ENCODE measurements at regions not wholly inside any gene's neighbourhood (a gene's known extent, or its start where the extent isn't known, plus 50 kb on each side); places are given as distances from the start of the nearest gene placed in this dataset.

GRCh38 chr13:23488442-23488841, 54.9 kb upstream of the SACS start:
- Histone ChIP-seq H3K9me3 (ENCODE audit: low read length) (no peaks in the 10 kb centered on the region), H3K27ac (ENCODE audit: low read depth, low read length) (no peak overlapping the region), H3K36me3 (ENCODE audit: insufficient read depth, low read length) (no peaks in the 10 kb centered on the region), H3K4me1 (ENCODE audit: insufficient read depth, low read length) (no peaks in the 10 kb centered on the region), H3K4me3 (ENCODE audit: low read length) (no peak overlapping the region), H3K27me3 (ENCODE audit: insufficient read depth, low read length, poor library complexity, severe bottlenecking) (no peaks in the 10 kb centered on the region)
- DNase-seq, result peak in 1 of 5 donors; percentile 6
- H3K27me3 Mint-ChIP-seq, result peaks cover 9 to 27% of the 10 kb centered on the region in 2 donors
- ChIA-PET CTCF (interaction anchor here (1.3 kb wide), 1 partner anchor 401 kb away, joined by 3 read pairs; the partner anchor contains the start of gene MIPEP), POLR2A (no interaction called here)
- H3K27ac Mint-ChIP-seq, result peak overlapping the region in 1 of 8 donors; percentile 72
- H3K9me3 Mint-ChIP-seq, result peaks cover 0 to 2% (median 0%) of the 10 kb centered on the region in 5 donors
- H3K36me3 Mint-ChIP-seq, result no peaks in the 10 kb centered on the region
- H3K4me1 Mint-ChIP-seq, result peaks cover 8 to 12% (median 12%) of the 10 kb centered on the region in 3 donors
- peak overlapping the region in 2 of 7 donors; percentile 9 to 70 for H3K4me3 Mint-ChIP-seq

- CTCF ChIA-PET, result no interaction called here
- no peaks in the 10 kb centered on the region for H3K27me3 ChIP-seq (ENCODE audit: insufficient read depth, low read length, poor library complexity, severe bottlenecking)
- H3K4me1 Mint-ChIP-seq, result no peaks in the 10 kb centered on the region
- no peak overlapping the region for H3K27ac Mint-ChIP-seq
- POLR2A ChIA-PET, result no interaction called here
- H3K4me1 ChIP-seq (ENCODE audit: insufficient read depth, low read length), result no peaks in the 10 kb centered on the region
- H3K27ac ChIP-seq (ENCODE audit: low read depth, low read length), result no peak overlapping the region
- DNase-seq, result no peak
- peaks cover 0 to 3% (median 0%) of the 10 kb centered on the region in 5 donors for H3K9me3 Mint-ChIP-seq
- H3K9me3 ChIP-seq (ENCODE audit: low read length), result no peaks in the 10 kb centered on the region
- peaks cover 20 to 40% of the 10 kb centered on the region in 2 donors for H3K27me3 Mint-ChIP-seq
- no peak overlapping the region for H3K4me3 Mint-ChIP-seq
- H3K4me3 ChIP-seq (ENCODE audit: low read length), result no peak overlapping the region
- H3K36me3 ChIP-seq (ENCODE audit: insufficient read depth, low read length), result no peaks in the 10 kb centered on the region
- H3K36me3 Mint-ChIP-seq, result no peaks in the 10 kb centered on the region
Observed at GRCh38 chr13:23496255-23496654, 62.8 kb upstream of the SACS start.

GRCh38 chr13:23497191-23497590, 63.7 kb upstream of the SACS start:
- DNase-seq, result no peak
- H3K36me3 ChIP-seq (ENCODE audit: insufficient read depth, low read length), result no peaks in the 10 kb centered on the region
- H3K4me3 ChIP-seq (ENCODE audit: low read length), result no peak overlapping the region
- peaks cover 20 to 40% of the 10 kb centered on the region in 2 donors for H3K27me3 Mint-ChIP-seq
- H3K4me1 ChIP-seq (ENCODE audit: insufficient read depth, low read length), result no peaks in the 10 kb centered on the region
- no peak overlapping the region for H3K27ac ChIP-seq (ENCODE audit: low read depth, low read length)
- no peak overlapping the region for H3K4me3 Mint-ChIP-seq
- H3K9me3 ChIP-seq (ENCODE audit: low read length), result no peaks in the 10 kb centered on the region
- H3K9me3 Mint-ChIP-seq, result peaks cover 0 to 3% (median 0%) of the 10 kb centered on the region in 5 donors
- no peaks in the 10 kb centered on the region for H3K36me3 Mint-ChIP-seq
- CTCF ChIA-PET, result no interaction called here
- H3K4me1 Mint-ChIP-seq, result no peaks in the 10 kb centered on the region
- POLR2A ChIA-PET, result no interaction called here
- no peaks in the 10 kb centered on the region for H3K27me3 ChIP-seq (ENCODE audit: insufficient read depth, low read length, poor library complexity, severe bottlenecking)
- H3K27ac Mint-ChIP-seq, result no peak overlapping the region

- Histone ChIP-seq H3K4me3 (ENCODE audit: low read length) (no peak overlapping the region), H3K36me3 (ENCODE audit: insufficient read depth, low read length) (no peaks in the 10 kb centered on the region), H3K27me3 (ENCODE audit: insufficient read depth, low read length, poor library complexity, severe bottlenecking) (no peaks in the 10 kb centered on the region), H3K9me3 (ENCODE audit: low read length) (no peaks in the 10 kb centered on the region), H3K4me1 (ENCODE audit: insufficient read depth, low read length) (no peaks in the 10 kb centered on the region), H3K27ac (ENCODE audit: low read depth, low read length) (no peak overlapping the region)
- ChIA-PET CTCF (no interaction called here), POLR2A (no interaction called here)
- peaks cover 0 to 2% (median 0%) of the 10 kb centered on the region in 5 donors for H3K9me3 Mint-ChIP-seq
- no peaks in the 10 kb centered on the region for H3K4me1 Mint-ChIP-seq
- H3K36me3 Mint-ChIP-seq, result no peaks in the 10 kb centered on the region
- no peak overlapping the region for H3K27ac Mint-ChIP-seq
- H3K27me3 Mint-ChIP-seq, result peaks cover 9 to 24% of the 10 kb centered on the region in 2 donors
- DNase-seq, result no peak
- no peak overlapping the region for H3K4me3 Mint-ChIP-seq
Observed at GRCh38 chr13:23500849-23501248, 67.3 kb upstream of the SACS start.

GRCh38 chr13:23504180-23504579, 66.0 kb upstream of the TNFRSF19 start:
- Histone ChIP-seq H3K27ac (ENCODE audit: low read depth, low read length) (no peak overlapping the region), H3K36me3 (ENCODE audit: insufficient read depth, low read length) (no peaks in the 10 kb centered on the region), H3K9me3 (ENCODE audit: low read length) (no peaks in the 10 kb centered on the region), H3K27me3 (ENCODE audit: insufficient read depth, low read length, poor library complexity, severe bottlenecking) (no peaks in the 10 kb centered on the region), H3K4me1 (ENCODE audit: insufficient read depth, low read length) (no peaks in the 10 kb centered on the region), H3K4me3 (ENCODE audit: low read length) (no peak overlapping the region)
- Mint-ChIP-seq H3K4me3 (no peak overlapping the region), H3K4me1 (no peaks in the 10 kb centered on the region), H3K27me3 (peaks cover 2 to 15% of the 10 kb centered on the region in 2 donors), H3K36me3 (no peaks in the 10 kb centered on the region), H3K9me3 (no peaks in the 10 kb centered on the region), H3K27ac (no peak overlapping the region)
- CTCF ChIA-PET, result interaction anchor here (1.0 kb wide), 1 partner anchor 24 kb away, joined by 3 read pairs; no protein-coding TSS in a partner anchor
- POLR2A ChIA-PET, result no interaction called here
- DNase-seq, result no peak

GRCh38 chr13:23505007-23505406, 65.2 kb upstream of the TNFRSF19 start:
- no peaks in the 10 kb centered on the region for H3K9me3 Mint-ChIP-seq
- H3K4me1 Mint-ChIP-seq, result no peaks in the 10 kb centered on the region
- POLR2A ChIA-PET, result no interaction called here

GRCh38 chr13:23506071-23506806, 64.0 kb upstream of the TNFRSF19 start:
- H3K4me3 Mint-ChIP-seq, result no peak overlapping the region
- ChIA-PET POLR2A (no interaction called here), CTCF (no interaction called here)
- H3K4me3 ChIP-seq (ENCODE audit: low read length), result no peak overlapping the region
- H3K36me3 ChIP-seq (ENCODE audit: insufficient read depth, low read length), result no peaks in the 10 kb centered on the region
- H3K4me1 ChIP-seq (ENCODE audit: insufficient read depth, low read length), result no peaks in the 10 kb centered on the region
- H3K9me3 Mint-ChIP-seq, result no peaks in the 10 kb centered on the region
- H3K27me3 ChIP-seq (ENCODE audit: insufficient read depth, low read length, poor library complexity, severe bottlenecking), result no peaks in the 10 kb centered on the region
- no peaks in the 10 kb centered on the region for H3K4me1 Mint-ChIP-seq
- DNase-seq, result no peak
- H3K27ac Mint-ChIP-seq, result no peak overlapping the region
- H3K9me3 ChIP-seq (ENCODE audit: low read length), result no peaks in the 10 kb centered on the region
- H3K27ac ChIP-seq (ENCODE audit: low read depth, low read length), result no peak overlapping the region
- no peaks in the 10 kb centered on the region for H3K36me3 Mint-ChIP-seq
- H3K27me3 Mint-ChIP-seq, result peaks cover 0 to 29% of the 10 kb centered on the region in 2 donors

More at GRCh38 chr13:23505007-23505406, 65.2 kb upstream of the TNFRSF19 start:
- Histone ChIP-seq H3K27me3 (ENCODE audit: insufficient read depth, low read length, poor library complexity, severe bottlenecking) (no peaks in the 10 kb centered on the region), H3K9me3 (ENCODE audit: low read length) (no peaks in the 10 kb centered on the region), H3K4me1 (ENCODE audit: insufficient read depth, low read length) (no peaks in the 10 kb centered on the region), H3K27ac (ENCODE audit: low read depth, low read length) (no peak overlapping the region), H3K4me3 (ENCODE audit: low read length) (no peak overlapping the region), H3K36me3 (ENCODE audit: insufficient read depth, low read length) (no peaks in the 10 kb centered on the region)
- no peak for DNase-seq
- CTCF ChIA-PET, result no interaction called here
- Mint-ChIP-seq H3K36me3 (no peaks in the 10 kb centered on the region), H3K27me3 (peaks cover 0 to 19% of the 10 kb centered on the region in 2 donors), H3K27ac (no peak overlapping the region), H3K4me3 (no peak overlapping the region)

GRCh38 chr13:23506807-23507291, 63.4 kb upstream of the TNFRSF19 start:
- Histone ChIP-seq H3K4me1 (ENCODE audit: insufficient read depth, low read length) (no peaks in the 10 kb centered on the region), H3K9me3 (ENCODE audit: low read length) (no peaks in the 10 kb centered on the region), H3K36me3 (ENCODE audit: insufficient read depth, low read length) (no peaks in the 10 kb centered on the region), H3K27ac (ENCODE audit: low read depth, low read length) (no peak overlapping the region), H3K4me3 (ENCODE audit: low read length) (no peak overlapping the region), H3K27me3 (ENCODE audit: insufficient read depth, low read length, poor library complexity, severe bottlenecking) (no peaks in the 10 kb centered on the region)
- H3K36me3 Mint-ChIP-seq, result no peaks in the 10 kb centered on the region
- H3K9me3 Mint-ChIP-seq, result no peaks in the 10 kb centered on the region
- DNase-seq, result no peak
- H3K27ac Mint-ChIP-seq, result no peak overlapping the region
- POLR2A ChIA-PET, result no interaction called here
- H3K27me3 Mint-ChIP-seq, result peaks cover 2 to 34% of the 10 kb centered on the region in 2 donors
- CTCF ChIA-PET, result no interaction called here
- no peak overlapping the region for H3K4me3 Mint-ChIP-seq
- no peaks in the 10 kb centered on the region for H3K4me1 Mint-ChIP-seq

All from CD8-positive, alpha-beta memory T cell (primary cell).